Ammon's horn (tissue), 1 donor: ENCODE measurements at regions not wholly inside any gene's neighbourhood (a gene's known extent, or its start where the extent isn't known, plus 50 kb on each side); places are given as distances from the start of the nearest gene placed in this dataset.

ENCODE experiments used
- DNase-seq: peaks from one replicate; pipeline ENCODE4 v3.0.0-alpha.2; 2016; ENCODE audit warnings: low spot score

DNA sequence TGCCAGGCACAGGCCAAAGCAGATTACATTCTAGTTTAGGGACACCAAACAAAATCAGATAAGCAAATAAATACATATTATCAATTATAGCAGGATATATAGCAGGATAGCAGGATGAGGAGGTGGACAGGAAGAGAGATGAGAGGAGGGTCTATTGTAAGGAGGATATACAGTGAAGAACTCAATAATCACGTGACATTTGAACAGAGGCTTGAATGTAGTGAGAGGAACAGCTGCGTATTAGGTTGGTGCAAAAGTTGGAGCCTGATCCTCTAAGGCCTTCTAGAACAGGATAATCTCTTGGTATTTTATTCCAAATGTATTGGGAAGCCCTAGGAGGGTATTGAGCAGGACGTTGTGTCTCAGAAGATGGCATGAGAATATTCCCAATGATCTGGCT, 136.7 kb downstream of the CYLD start:
- DNase-seq, result no peak

- no peak for DNase-seq
Observed at GRCh38 chr16:50876263-50876662, 134.4 kb downstream of the CYLD start.

DNA sequence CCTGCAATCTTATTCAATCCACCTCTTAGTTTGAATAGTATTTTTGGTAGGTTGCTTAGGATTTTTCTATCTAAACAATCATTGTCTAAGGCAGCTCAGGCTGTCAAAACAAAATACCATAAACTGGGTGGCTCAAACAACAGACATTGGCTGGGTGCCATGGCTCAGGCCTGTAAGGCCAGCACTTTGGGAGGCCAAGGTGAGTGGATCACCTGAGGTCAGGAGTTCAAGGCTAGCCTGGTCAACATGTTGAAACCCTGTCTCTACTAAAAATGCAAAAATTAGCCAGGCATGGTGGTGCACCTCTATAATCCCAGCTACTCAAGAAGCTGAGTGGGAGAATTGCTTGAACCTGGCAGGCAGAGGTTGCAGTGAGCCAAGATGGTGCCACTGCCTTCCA, 126.7 kb downstream of the CYLD start:
- DNase-seq, result no peak

DNA sequence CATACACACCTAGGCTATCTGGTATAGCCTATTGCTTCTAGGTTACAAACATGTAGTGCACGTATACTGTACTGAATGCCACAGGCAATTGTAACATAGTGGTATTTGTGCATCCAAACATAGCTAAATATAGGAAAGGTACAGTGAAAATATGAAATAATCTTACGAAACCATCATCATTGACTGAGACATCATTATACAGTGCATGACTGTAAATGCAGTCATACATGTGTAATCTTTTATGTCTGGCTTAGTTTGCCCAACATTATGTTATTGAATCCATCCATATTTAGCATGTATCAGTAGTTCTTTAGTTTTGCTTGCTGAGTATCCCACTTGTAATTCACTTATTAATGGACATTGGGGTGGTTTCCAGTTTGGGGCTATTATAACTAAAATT, 124.9 kb downstream of the CYLD start:
- no peak for DNase-seq

- no peak for DNase-seq
Observed at GRCh38 chr16:50864386-50864785, 122.5 kb downstream of the CYLD start.

DNA sequence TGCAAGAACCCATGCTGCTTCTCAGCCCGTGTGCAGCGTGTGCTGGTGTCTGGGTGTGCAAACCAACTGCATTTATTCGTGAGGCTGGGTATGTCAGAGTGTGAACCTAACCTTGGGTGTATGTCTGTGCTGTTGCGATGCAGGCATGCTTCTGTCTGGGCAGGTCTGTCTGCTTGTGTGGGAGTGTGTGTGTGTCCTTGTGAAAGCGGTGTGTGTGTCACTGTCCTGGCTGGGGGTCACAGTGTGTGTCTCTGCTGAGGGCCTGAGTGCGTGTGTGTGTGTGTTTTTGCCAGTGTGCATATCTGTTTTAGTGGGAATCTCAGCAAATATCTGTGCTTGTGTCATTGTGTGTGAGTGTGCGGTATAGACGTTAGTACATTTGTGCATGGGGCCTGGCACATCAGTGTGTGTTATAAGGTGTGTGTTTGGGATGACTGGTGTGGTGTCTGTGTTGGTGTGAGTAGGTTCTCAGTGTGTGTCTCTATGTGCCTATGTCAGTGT, 121.8 kb downstream of the CYLD start:
- DNase-seq, result no peak

- peak; percentile 83 for DNase-seq
Observed at GRCh38 chr16:50862818-50863643, 121.1 kb downstream of the CYLD start.

- no peak for DNase-seq
Observed at GRCh38 chr16:50861970-50862411, 120.1 kb downstream of the CYLD start.

- no peak for DNase-seq
Observed at GRCh38 chr16:50861451-50861850, 119.6 kb downstream of the CYLD start.

- no peak for DNase-seq
Observed at GRCh38 chr16:50859628-50860360, 117.9 kb downstream of the CYLD start.

DNA sequence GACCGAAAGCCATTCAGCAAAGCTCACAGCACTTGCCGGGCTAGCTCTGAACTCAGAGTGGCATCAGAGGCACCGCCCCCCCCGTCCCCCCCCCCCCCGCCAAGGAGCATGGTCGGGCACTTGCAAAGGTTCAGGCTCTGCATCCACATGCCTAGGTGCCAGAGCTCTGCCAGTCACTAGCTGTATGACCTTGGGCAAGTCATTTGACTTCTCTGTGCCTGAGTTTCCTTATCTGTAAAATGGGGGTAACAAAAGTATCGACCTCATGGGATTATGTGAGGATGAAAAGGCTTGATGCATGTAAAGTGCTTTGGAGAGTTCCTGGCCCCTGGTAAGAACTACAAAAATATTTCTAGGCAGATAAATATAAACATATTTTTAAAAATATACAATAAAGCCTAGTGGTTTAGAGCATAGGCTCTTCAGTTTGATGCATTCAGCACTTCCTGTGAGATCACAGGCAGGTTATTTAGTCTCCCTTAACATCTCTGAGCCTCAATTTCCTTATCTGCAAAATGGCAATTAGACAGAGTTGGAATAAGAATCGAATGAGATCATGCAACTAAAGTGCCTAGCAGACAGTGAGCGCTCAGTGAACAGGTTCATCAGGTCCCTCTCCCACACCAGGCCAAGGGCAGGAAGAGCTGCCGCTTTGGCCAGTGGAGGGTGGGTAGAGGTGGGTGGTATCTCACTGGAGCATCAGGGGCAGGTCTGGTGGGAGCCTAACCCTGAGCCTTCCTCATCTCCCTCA, 117.2 kb downstream of the CYLD start:
- no peak for DNase-seq

DNA sequence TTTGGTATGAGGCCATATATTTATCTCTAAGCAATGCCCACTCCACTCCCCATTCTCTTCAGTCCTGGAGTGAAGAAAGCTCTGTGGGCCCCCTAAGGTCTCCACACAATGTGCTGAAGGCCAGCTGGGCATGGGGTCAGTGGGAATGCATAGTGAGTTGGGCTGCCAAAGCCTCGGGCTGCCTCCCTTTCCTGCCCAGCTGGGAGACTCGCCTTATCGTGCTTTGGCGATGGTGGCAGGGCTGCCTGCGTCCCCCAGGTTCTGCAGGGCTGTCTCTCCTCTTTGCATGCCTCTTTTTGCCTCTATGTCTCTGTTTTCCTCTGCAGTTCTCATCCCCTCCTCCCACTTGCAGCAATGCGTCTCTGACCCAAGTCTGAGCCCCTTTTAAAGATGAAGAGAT, 116.5 kb downstream of the CYLD start:
- DNase-seq, result no peak

DNA sequence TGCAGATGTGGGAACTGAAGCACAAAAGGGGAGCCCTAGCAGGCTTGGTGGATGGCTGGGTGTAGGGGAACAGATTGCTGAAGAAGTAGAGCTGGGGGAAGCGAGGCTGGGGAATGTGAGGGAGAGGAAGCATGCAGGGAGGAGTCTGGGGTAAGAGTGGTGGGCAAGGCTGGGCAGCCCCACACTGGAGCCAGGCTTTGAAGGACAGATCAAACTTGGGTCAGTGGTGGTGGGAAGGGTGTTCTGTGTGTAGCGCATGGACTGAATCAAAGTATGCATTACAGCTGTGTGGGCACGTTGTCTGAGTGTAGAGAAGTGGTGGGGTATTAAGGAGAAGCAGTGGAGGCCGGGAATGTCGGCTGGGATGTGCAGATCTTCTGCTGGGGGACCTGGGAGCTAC, 116.0 kb downstream of the CYLD start:
- no peak for DNase-seq

GRCh38 chr16:50856991-50857390, 115.1 kb downstream of the CYLD start:
- no peak for DNase-seq

- DNase-seq, result no peak
Observed at GRCh38 chr16:50853329-50853728, 111.4 kb downstream of the CYLD start.
